NT2/D1 (cell line): ENCODE measurements at regions not wholly inside any gene's neighbourhood (a gene's known extent, or its start where the extent isn't known, plus 50 kb on each side); places are given as distances from the start of the nearest gene placed in this dataset.

Experiments
- YY1 ChIP-seq: IDR thresholded peaks from 2 replicates; pipeline ENCODE4 v1.6.1; 2011; ENCODE audit not compliant: insufficient read length, insufficient read depth
- ZNF274 ChIP-seq: IDR thresholded peaks from 2 replicates; pipeline ENCODE4 v1.6.1; 2011; ENCODE audit warnings: mild to moderate bottlenecking, low read depth, low read length

- no peak for TF ChIP-seq ZNF274
- no peak for TF ChIP-seq YY1
Measured at GRCh38 chr11:122333467-122333866, 217.5 kb upstream of the BLID start.
